Stomach (tissue), 4 donors: ENCODE measurements at regions not wholly inside any gene's neighbourhood (a gene's known extent, or its start where the extent isn't known, plus 50 kb on each side); places are given as distances from the start of the nearest gene placed in this dataset.

ENCODE experiments used
- EP300 ChIP-seq: sonication (generic); formaldehyde crosslinking; IDR thresholded peaks from one replicate; pipeline ENCODE4 v1.6.1; 2017; ENCODE audit warnings: antibody characterized with exemption
- POLR2A ChIP-seq, 4 donors: fragments of 450-650 bp; IDR thresholded peaks; one replicate each; pipeline ENCODE4 v1.6.1; 2016; ENCODE audit warnings: antibody characterized with exemption in 4 of 4, control low read depth in 2 of 4, mild to moderate bottlenecking in 1 of 4, moderate library complexity in 1 of 4
- POLR2AphosphoS5 ChIP-seq, 3 donors: sonication (generic); formaldehyde crosslinking; IDR thresholded peaks; one replicate each; pipeline ENCODE4 v1.6.1; 2016; ENCODE audit warnings: antibody characterized with exemption in 3 of 3
- TF ChIP-seq, protein P1 (sequence below), 7 experiments: fragments of 450-650 bp in 4 of 7; fragments of 200-600 bp in 3 of 7; sonication (generic) in 3 of 7; IDR thresholded peaks; one replicate each; pipeline ENCODE4 v1.5.1; 2016 to 2019; ENCODE audit warnings: antibody characterized with exemption in 7 of 7, control low read depth in 2 of 7, mild to moderate bottlenecking in 1 of 7

DNA sequence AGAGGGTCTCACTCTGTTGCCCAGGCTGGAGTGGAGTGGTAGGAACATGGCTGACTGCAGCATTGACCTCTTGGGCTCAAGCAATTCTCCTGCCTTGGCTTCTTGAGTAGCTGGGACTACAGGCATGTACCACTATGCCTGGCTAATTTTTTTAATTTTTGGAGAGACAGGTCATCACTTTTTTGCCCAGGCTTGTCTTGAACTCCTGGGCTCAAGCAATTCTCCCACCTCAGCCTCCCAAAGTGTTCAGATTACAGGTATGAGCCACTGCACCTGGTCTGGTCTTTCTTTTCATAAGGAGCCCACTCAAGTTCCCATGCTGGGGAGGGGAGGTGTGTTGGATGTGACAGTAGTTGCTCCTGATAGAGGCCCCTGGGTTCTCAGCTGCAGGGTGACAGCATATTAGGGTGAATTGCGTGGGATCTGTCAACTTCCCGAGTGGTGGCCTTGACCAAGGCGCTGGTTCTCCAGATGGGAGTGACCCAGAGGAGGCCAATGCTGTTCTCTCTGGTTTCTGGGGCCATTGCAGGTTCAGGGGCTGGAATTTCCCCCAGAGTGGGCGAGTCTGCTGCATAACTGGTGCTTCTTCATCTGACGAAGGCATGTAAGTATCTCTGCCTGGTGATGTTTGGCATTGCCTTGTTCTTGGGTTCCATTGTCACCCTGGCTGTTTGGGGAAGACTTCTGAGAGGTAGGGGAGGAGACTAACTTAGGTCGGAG lies 52.4 kb upstream of the ESRRB start:
- no peak for TF ChIP-seq POLR2A (IDR thresholded peaks at IDR 0.05)
- TF ChIP-seq POLR2AphosphoS5 (IDR thresholded peaks at IDR 0.05): no peak
- TF ChIP-seq, protein P1, sequence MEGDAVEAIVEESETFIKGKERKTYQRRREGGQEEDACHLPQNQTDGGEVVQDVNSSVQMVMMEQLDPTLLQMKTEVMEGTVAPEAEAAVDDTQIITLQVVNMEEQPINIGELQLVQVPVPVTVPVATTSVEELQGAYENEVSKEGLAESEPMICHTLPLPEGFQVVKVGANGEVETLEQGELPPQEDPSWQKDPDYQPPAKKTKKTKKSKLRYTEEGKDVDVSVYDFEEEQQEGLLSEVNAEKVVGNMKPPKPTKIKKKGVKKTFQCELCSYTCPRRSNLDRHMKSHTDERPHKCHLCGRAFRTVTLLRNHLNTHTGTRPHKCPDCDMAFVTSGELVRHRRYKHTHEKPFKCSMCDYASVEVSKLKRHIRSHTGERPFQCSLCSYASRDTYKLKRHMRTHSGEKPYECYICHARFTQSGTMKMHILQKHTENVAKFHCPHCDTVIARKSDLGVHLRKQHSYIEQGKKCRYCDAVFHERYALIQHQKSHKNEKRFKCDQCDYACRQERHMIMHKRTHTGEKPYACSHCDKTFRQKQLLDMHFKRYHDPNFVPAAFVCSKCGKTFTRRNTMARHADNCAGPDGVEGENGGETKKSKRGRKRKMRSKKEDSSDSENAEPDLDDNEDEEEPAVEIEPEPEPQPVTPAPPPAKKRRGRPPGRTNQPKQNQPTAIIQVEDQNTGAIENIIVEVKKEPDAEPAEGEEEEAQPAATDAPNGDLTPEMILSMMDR (IDR thresholded peaks at IDR 0.05): no peak
- no peak for TF ChIP-seq EP300
